COR-L47 (cell line): ENCODE measurements at regions not wholly inside any gene's neighbourhood (a gene's known extent, or its start where the extent isn't known, plus 50 kb on each side); places are given as distances from the start of the nearest gene placed in this dataset.

Experiments used
- DNase-seq: peaks from one replicate; lab custom pipeline; 2025; lab: John Stamatoyannopoulos, UW

- DNase-seq = no peak
Measured at GRCh38 chr20:12276011-12276673, 358.4 kb downstream of the BTBD3 start.

- no peak for DNase-seq
Measured at GRCh38 chr20:12287575-12287974, 369.9 kb downstream of the BTBD3 start.

- DNase-seq = no peak
Measured at GRCh38 chr20:12289465-12289864, 371.8 kb downstream of the BTBD3 start.

- no peak for DNase-seq
Measured at GRCh38 chr20:12291386-12291785, 373.7 kb downstream of the BTBD3 start.

- no peak for DNase-seq
Measured at GRCh38 chr20:12293900-12294299, 376.2 kb downstream of the BTBD3 start.

- no peak for DNase-seq
Measured at GRCh38 chr20:12294678-12295077, 377.0 kb downstream of the BTBD3 start.

- DNase-seq = no peak
Measured at GRCh38 chr20:12305188-12305950, 387.7 kb downstream of the BTBD3 start.

- no peak for DNase-seq
Measured at GRCh38 chr20:12306107-12306506, 388.4 kb downstream of the BTBD3 start.

GRCh38 chr20:12311094-12311865 lies 393.6 kb downstream of the BTBD3 start:
- DNase-seq = no peak

- no peak for DNase-seq
Measured at GRCh38 chr20:12315652-12316051, 398.0 kb downstream of the BTBD3 start.

- no peak for DNase-seq
Measured at GRCh38 chr20:12316794-12317193, 399.1 kb downstream of the BTBD3 start.

GRCh38 chr20:12317433-12317832 lies 399.7 kb downstream of the BTBD3 start:
- no peak for DNase-seq

GRCh38 chr20:12318043-12318442 lies 400.4 kb downstream of the BTBD3 start:
- DNase-seq = no peak

- no peak for DNase-seq
Measured at GRCh38 chr20:12321736-12322135, 404.0 kb downstream of the BTBD3 start.

GRCh38 chr20:12327205-12327604 lies 409.5 kb downstream of the BTBD3 start:
- DNase-seq = no peak

- peak; percentile 47 for DNase-seq
Measured at GRCh38 chr20:12331236-12331635, 413.5 kb downstream of the BTBD3 start.

GRCh38 chr20:12337601-12338000 lies 419.9 kb downstream of the BTBD3 start:
- DNase-seq = no peak

- DNase-seq = no peak
Measured at GRCh38 chr20:12345978-12346377, 428.3 kb downstream of the BTBD3 start.

- no peak for DNase-seq
Measured at GRCh38 chr20:12353842-12354241, 436.1 kb downstream of the BTBD3 start.

GRCh38 chr20:12354725-12355124 lies 437.0 kb downstream of the BTBD3 start:
- no peak for DNase-seq

GRCh38 chr20:12355185-12355584 lies 437.5 kb downstream of the BTBD3 start:
- DNase-seq = no peak

- DNase-seq = peak; percentile 6
Measured at GRCh38 chr20:12358006-12358654, 440.4 kb downstream of the BTBD3 start.
